Gastrocnemius medialis (tissue), 4 donors: ENCODE measurements at regions not wholly inside any gene's neighbourhood (a gene's known extent, or its start where the extent isn't known, plus 50 kb on each side); places are given as distances from the start of the nearest gene placed in this dataset.

ENCODE experiments used
- CTCF ChIP-seq, 5 experiments: fragments of 450-650 bp in 3 of 5; fragments of 200-600 bp in 2 of 5; sonication (generic) in 2 of 5; IDR thresholded peaks in 4 of 5; conservative IDR thresholded peaks in 1 of 5; 1 replicate in 4 of 5; 2 replicates in 1 of 5; pipeline ENCODE4 v1.5.1; 2016 to 2019; ENCODE audit warnings: antibody characterized with exemption in 5 of 5, mild to moderate bottlenecking in 3 of 5, moderate library complexity in 3 of 5
- POLR2A ChIP-seq, 2 donors: fragments of 450-650 bp; IDR thresholded peaks; one replicate each; pipeline ENCODE4 v1.6.1; 2017; ENCODE audit warnings: antibody characterized with exemption in 2 of 2, mild to moderate bottlenecking in 2 of 2, moderate library complexity in 2 of 2

- TF ChIP-seq CTCF (IDR thresholded peaks at IDR 0.05 in 4 of 5, conservative IDR thresholded peaks at IDR 0.05 in 1 of 5) = no peak
- no peak for TF ChIP-seq POLR2A (IDR thresholded peaks at IDR 0.05)
Measured at GRCh38 chr13:103326326-103326725, 260.1 kb upstream of the SLC10A2 start.
